ENCODE measurements at regions not wholly inside any gene's neighbourhood (a gene's known extent, or its start where the extent isn't known, plus 50 kb on each side); places are given as distances from the start of the nearest gene placed in this dataset.

DNA sequence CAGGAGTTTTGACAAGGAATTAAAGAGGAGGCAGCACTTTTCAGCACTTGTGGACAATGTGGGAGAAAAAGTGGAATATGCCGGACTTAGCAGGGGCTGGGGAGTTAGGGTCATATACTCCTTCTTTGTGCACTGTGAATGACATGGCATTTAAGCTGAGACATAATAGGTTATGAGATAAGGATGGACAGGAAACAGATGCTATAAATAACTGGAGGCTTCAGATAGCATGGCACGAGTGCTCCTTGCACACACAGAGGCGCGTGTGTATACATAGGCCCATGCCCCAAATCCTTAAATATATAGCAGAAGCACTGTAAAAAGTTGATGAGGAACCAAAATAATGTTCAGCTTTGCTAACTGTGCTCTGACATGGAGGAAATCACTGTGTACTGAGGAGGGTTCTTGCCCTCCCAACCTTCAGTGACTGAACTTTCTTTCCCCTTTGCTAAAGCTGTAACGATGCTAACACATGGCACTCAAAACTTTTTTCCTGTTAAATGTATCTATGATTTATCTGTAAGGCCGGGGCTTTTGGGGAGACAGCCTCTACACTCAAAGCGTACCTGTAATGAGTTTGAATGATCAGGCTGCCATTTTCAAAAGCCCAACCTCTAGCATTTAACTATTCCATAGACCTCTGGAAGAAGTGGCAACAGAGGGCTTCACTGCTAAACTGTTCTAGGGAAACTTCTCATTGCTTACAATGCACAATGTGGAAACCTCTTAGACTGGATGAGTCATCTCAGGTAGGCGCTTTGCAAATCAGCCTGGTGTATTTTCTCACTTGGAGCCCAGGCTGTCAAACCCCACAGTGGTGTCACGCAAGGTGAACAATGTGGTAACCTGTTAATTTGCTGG, 784.6 kb downstream of the NR2F2 start:
- TF ChIP-seq EZH2phosphoT487 (IDR thresholded peaks at IDR 0.05; ENCODE audit: borderline replicate concordance, low read length), result no peak
- TF ChIP-seq, protein P1, sequence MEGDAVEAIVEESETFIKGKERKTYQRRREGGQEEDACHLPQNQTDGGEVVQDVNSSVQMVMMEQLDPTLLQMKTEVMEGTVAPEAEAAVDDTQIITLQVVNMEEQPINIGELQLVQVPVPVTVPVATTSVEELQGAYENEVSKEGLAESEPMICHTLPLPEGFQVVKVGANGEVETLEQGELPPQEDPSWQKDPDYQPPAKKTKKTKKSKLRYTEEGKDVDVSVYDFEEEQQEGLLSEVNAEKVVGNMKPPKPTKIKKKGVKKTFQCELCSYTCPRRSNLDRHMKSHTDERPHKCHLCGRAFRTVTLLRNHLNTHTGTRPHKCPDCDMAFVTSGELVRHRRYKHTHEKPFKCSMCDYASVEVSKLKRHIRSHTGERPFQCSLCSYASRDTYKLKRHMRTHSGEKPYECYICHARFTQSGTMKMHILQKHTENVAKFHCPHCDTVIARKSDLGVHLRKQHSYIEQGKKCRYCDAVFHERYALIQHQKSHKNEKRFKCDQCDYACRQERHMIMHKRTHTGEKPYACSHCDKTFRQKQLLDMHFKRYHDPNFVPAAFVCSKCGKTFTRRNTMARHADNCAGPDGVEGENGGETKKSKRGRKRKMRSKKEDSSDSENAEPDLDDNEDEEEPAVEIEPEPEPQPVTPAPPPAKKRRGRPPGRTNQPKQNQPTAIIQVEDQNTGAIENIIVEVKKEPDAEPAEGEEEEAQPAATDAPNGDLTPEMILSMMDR (IDR thresholded peaks at IDR 0.05; ENCODE audit: low read depth, low read length, poor library complexity, severe bottlenecking), result no peak
